Neural progenitor cell (in vitro differentiated cells): ENCODE measurements at regions not wholly inside any gene's neighbourhood (a gene's known extent, or its start where the extent isn't known, plus 50 kb on each side); places are given as distances from the start of the nearest gene placed in this dataset.

Experiments
- DNase-seq: peaks from one replicate; pipeline ENCODE4 v3.0.0-alpha.2; 2016; ENCODE audit warnings: low spot score
- H2AFZ ChIP-seq: fragments of 200-600 bp; sonication (generic); replicated peaks from 2 replicates; pipeline ENCODE4 v1.6.1; 2016; ENCODE audit warnings: antibody characterized with exemption
- H3F3A ChIP-seq: fragments of 200-600 bp; sonication (generic); 2 replicates; pipeline ENCODE4 v1.6.1; 2016; ENCODE audit warnings: antibody characterized with exemption, low read depth
- H3K27ac ChIP-seq: fragments of 200-600 bp; sonication (generic); 2 replicates; pipeline ENCODE4 v1.5.1; 2016; ENCODE audit warnings: mild to moderate bottlenecking
- H3K27me3 ChIP-seq: fragments of 200-600 bp; sonication (generic); 2 replicates; pipeline ENCODE4 v1.6.1; 2016; ENCODE audit warnings: mild to moderate bottlenecking, moderate library complexity
- H3K36me3 ChIP-seq: fragments of 200-600 bp; sonication (generic); 2 replicates; pipeline ENCODE4 v1.5.1; 2016
- H3K4me1 ChIP-seq: fragments of 200-600 bp; sonication (generic); 2 replicates; pipeline ENCODE4 v1.6.1; 2016; ENCODE audit warnings: mixed run types
- H3K4me2 ChIP-seq: fragments of 200-600 bp; sonication (generic); 2 replicates; pipeline ENCODE4 v1.6.1; 2016
- H3K4me3 ChIP-seq: fragments of 200-600 bp; sonication (generic); 2 replicates; pipeline ENCODE4 v1.5.1; 2016
- H3K79me2 ChIP-seq: fragments of 200-600 bp; sonication (generic); 2 replicates; pipeline ENCODE4 v1.6.1; 2016; ENCODE audit warnings: low read depth
- H3K9ac ChIP-seq: fragments of 200-600 bp; sonication (generic); 2 replicates; pipeline ENCODE4 v1.6.1; 2016
- H3K9me3 ChIP-seq: fragments of 200-600 bp; sonication (generic); 2 replicates; pipeline ENCODE4 v1.5.1; 2016; ENCODE audit warnings: low read depth
- H4K20me1 ChIP-seq: fragments of 200-600 bp; sonication (generic); 2 replicates; pipeline ENCODE4 v1.6.1; 2016; ENCODE audit warnings: low read depth
- H3K27ac Mint-ChIP-seq: 3 replicates; pipeline ENCODE4 v1.8.0; 2021; ENCODE audit warnings: mixed read lengths
- H3K27me3 Mint-ChIP-seq: 2 replicates; pipeline ENCODE4 v1.8.0; 2022; ENCODE audit warnings: low read depth, mild to moderate bottlenecking, inconsistent platforms, moderate library complexity, mixed read lengths; ENCODE audit not compliant: insufficient read depth
- H3K36me3 Mint-ChIP-seq: 3 replicates; pipeline ENCODE4 v1.8.0; 2021; ENCODE audit warnings: mixed read lengths
- H3K4me1 Mint-ChIP-seq: 3 replicates; pipeline ENCODE4 v1.8.0; 2021; ENCODE audit warnings: mixed read lengths
- H3K4me3 Mint-ChIP-seq: 3 replicates; pipeline ENCODE4 v1.8.0; 2021; ENCODE audit warnings: mild to moderate bottlenecking, moderate library complexity, mixed read lengths
- H3K9me3 Mint-ChIP-seq: 3 replicates; pipeline ENCODE4 v1.8.0; 2020; ENCODE audit warnings: mixed read lengths
- EZH2 ChIP-seq: fragments of 200-600 bp; sonication (generic); IDR thresholded peaks from 2 replicates; pipeline ENCODE4 v1.6.1; 2017; ENCODE audit warnings: antibody characterized with exemption, mild to moderate bottlenecking, moderate library complexity
- EZH2phosphoT487 ChIP-seq: fragments of 200-600 bp; sonication (generic); IDR thresholded peaks from 2 replicates; pipeline ENCODE4 v1.6.1; 2017; ENCODE audit warnings: antibody characterized with exemption
- TF ChIP-seq, protein P1 (sequence below): fragments of 200-600 bp; sonication (generic); IDR thresholded peaks from 2 replicates; pipeline ENCODE4 v1.5.1; 2017; ENCODE audit warnings: antibody characterized with exemption, mild to moderate bottlenecking

- no peaks in the 10 kb centered on the region for H3K36me3 ChIP-seq
- H4K20me1 ChIP-seq: no peaks in the 10 kb centered on the region
- no peak overlapping the region for H3K4me3 ChIP-seq
- H3F3A ChIP-seq: no peaks in the 10 kb centered on the region
- DNase-seq: no peak
- peaks cover 3% of the 10 kb centered on the region for H3K27me3 Mint-ChIP-seq
- no peak overlapping the region for H3K4me2 ChIP-seq
- peaks cover 17% of the 10 kb centered on the region for H3K9me3 Mint-ChIP-seq
- H3K27me3 ChIP-seq: no peaks in the 10 kb centered on the region
- H3K9me3 ChIP-seq: no peaks in the 10 kb centered on the region
- no peak overlapping the region for H3K27ac ChIP-seq
- H2AFZ ChIP-seq: no peak overlapping the region
- H3K4me1 ChIP-seq: peaks cover 7% of the 10 kb centered on the region
- peaks cover 5% of the 10 kb centered on the region for H3K4me1 Mint-ChIP-seq
- no peak overlapping the region for H3K9ac ChIP-seq
- peaks cover 2% of the 10 kb centered on the region for H3K36me3 Mint-ChIP-seq
- H3K79me2 ChIP-seq: no peaks in the 10 kb centered on the region
- no peak overlapping the region for H3K27ac Mint-ChIP-seq
- no peak for TF ChIP-seq EZH2
- TF ChIP-seq, protein P1, sequence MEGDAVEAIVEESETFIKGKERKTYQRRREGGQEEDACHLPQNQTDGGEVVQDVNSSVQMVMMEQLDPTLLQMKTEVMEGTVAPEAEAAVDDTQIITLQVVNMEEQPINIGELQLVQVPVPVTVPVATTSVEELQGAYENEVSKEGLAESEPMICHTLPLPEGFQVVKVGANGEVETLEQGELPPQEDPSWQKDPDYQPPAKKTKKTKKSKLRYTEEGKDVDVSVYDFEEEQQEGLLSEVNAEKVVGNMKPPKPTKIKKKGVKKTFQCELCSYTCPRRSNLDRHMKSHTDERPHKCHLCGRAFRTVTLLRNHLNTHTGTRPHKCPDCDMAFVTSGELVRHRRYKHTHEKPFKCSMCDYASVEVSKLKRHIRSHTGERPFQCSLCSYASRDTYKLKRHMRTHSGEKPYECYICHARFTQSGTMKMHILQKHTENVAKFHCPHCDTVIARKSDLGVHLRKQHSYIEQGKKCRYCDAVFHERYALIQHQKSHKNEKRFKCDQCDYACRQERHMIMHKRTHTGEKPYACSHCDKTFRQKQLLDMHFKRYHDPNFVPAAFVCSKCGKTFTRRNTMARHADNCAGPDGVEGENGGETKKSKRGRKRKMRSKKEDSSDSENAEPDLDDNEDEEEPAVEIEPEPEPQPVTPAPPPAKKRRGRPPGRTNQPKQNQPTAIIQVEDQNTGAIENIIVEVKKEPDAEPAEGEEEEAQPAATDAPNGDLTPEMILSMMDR: no peak
- TF ChIP-seq EZH2phosphoT487: no peak
- no peak overlapping the region for H3K4me3 Mint-ChIP-seq
These were observed 152.9 kb upstream of the FOXN2 start for GRCh38 chr2:48161628-48162027.

- peaks cover 5% of the 10 kb centered on the region for H3K27me3 Mint-ChIP-seq
- H3F3A ChIP-seq: no peaks in the 10 kb centered on the region
- no peaks in the 10 kb centered on the region for H3K36me3 ChIP-seq
- H3K9me3 ChIP-seq: no peaks in the 10 kb centered on the region
- no peak for TF ChIP-seq EZH2
- no peak overlapping the region for H3K4me2 ChIP-seq
- peaks cover 5% of the 10 kb centered on the region for H3K4me1 Mint-ChIP-seq
- no peaks in the 10 kb centered on the region for H4K20me1 ChIP-seq
- no peak overlapping the region for H3K27ac ChIP-seq
- no peaks in the 10 kb centered on the region for H3K27me3 ChIP-seq
- no peak overlapping the region for H3K27ac Mint-ChIP-seq
- H3K4me1 ChIP-seq: peaks cover 7% of the 10 kb centered on the region
- no peak overlapping the region for H3K9ac ChIP-seq
- peaks cover 10% of the 10 kb centered on the region for H3K9me3 Mint-ChIP-seq
- no peak overlapping the region for H3K4me3 ChIP-seq
- no peak overlapping the region for H2AFZ ChIP-seq
- DNase-seq: no peak
- no peaks in the 10 kb centered on the region for H3K79me2 ChIP-seq
- H3K4me3 Mint-ChIP-seq: no peak overlapping the region
- no peaks in the 10 kb centered on the region for H3K36me3 Mint-ChIP-seq
These were observed 151.7 kb upstream of the FOXN2 start for GRCh38 chr2:48162742-48163141.

DNA sequence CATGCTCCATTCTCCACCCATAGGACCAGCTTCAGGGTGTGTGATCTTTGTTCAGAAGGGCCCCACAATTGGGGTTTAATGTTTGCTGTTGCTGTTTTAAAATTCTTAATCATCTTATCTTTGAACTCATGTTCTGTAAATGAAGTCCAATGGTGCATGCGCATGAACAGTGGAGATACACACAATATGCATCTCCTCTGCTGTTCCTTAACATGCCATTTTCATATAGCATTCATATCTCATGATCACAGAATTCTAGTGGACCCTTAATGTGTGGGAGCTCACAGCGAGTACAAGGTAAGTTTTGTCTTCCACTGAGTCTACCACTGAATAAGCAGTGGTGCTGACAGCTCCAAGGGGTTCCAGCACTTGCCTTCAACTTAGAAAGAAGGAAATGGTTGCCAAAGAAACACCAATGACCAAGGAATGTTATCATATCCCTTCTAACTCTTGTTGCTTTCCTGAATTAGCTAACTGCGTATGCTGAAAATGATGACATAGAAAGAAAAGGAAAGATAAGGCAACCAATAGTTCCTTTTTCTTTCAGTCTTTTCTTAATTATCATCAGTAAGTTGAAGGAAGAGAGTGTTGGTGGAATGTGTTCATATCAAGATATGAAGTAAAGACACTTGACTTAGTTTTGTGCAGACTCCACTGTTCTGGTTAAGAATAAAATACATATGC, 149.3 kb upstream of the FOXN2 start:
- TF ChIP-seq EZH2phosphoT487: no peak
- no peak for TF ChIP-seq EZH2
- TF ChIP-seq, protein P1: no peak
- Histone ChIP-seq H2AFZ (no peak overlapping the region), H3K36me3 (no peaks in the 10 kb centered on the region), H3K9me3 (no peaks in the 10 kb centered on the region), H3K27ac (no peak overlapping the region), H3K4me1 (peaks cover 7% of the 10 kb centered on the region), H3K9ac (no peak overlapping the region), H3K27me3 (no peaks in the 10 kb centered on the region), H3K4me3 (no peak overlapping the region), H4K20me1 (no peaks in the 10 kb centered on the region), H3K79me2 (no peaks in the 10 kb centered on the region), H3F3A (no peaks in the 10 kb centered on the region), H3K4me2 (no peak overlapping the region)
- peaks cover 5% of the 10 kb centered on the region for H3K4me1 Mint-ChIP-seq
- H3K27me3 Mint-ChIP-seq: peaks cover 3% of the 10 kb centered on the region
- no peak for DNase-seq
- no peak overlapping the region for H3K27ac Mint-ChIP-seq
- H3K9me3 Mint-ChIP-seq: peaks cover 4% of the 10 kb centered on the region
- no peak overlapping the region for H3K4me3 Mint-ChIP-seq
- H3K36me3 Mint-ChIP-seq: no peaks in the 10 kb centered on the region

- Histone ChIP-seq H3K27ac (no peak overlapping the region), H3K79me2 (no peaks in the 10 kb centered on the region), H3K4me2 (no peak overlapping the region), H4K20me1 (no peaks in the 10 kb centered on the region), H3K9ac (no peak overlapping the region), H2AFZ (no peak overlapping the region), H3F3A (peaks cover 8% of the 10 kb centered on the region), H3K36me3 (no peaks in the 10 kb centered on the region), H3K9me3 (no peaks in the 10 kb centered on the region), H3K4me1 (peaks cover 8% of the 10 kb centered on the region), H3K27me3 (no peaks in the 10 kb centered on the region), H3K4me3 (no peak overlapping the region)
- TF ChIP-seq EZH2: no peak
- TF ChIP-seq, protein P1: no peak
- TF ChIP-seq EZH2phosphoT487: no peak
- H3K9me3 Mint-ChIP-seq: peaks cover 1% of the 10 kb centered on the region
- peaks cover 19% of the 10 kb centered on the region for H3K4me1 Mint-ChIP-seq
- H3K4me3 Mint-ChIP-seq: no peak overlapping the region
- H3K27ac Mint-ChIP-seq: no peak overlapping the region
- H3K36me3 Mint-ChIP-seq: no peaks in the 10 kb centered on the region
- no peak for DNase-seq
- H3K27me3 Mint-ChIP-seq: peaks cover 9% of the 10 kb centered on the region
These were observed 145.3 kb upstream of the FOXN2 start for GRCh38 chr2:48169141-48169592.
